Vagina (tissue), 2 donors: ENCODE measurements at regions not wholly inside any gene's neighbourhood (a gene's known extent, or its start where the extent isn't known, plus 50 kb on each side); places are given as distances from the start of the nearest gene placed in this dataset.

Experiments used
- POLR2A ChIP-seq, 2 donors: fragments of 450-650 bp; IDR thresholded peaks; one replicate each; pipeline ENCODE4 v1.6.1; 2017; ENCODE audit warnings: antibody characterized with exemption in 2 of 2, mild to moderate bottlenecking in 2 of 2, moderate library complexity in 2 of 2
- TF ChIP-seq, protein P1 (sequence below), 3 experiments: fragments of 450-650 bp in 2 of 3; fragments of 200-600 bp in 1 of 3; sonication (generic) in 1 of 3; IDR thresholded peaks; one replicate each; pipeline ENCODE4 v1.5.1; 2017 to 2019; ENCODE audit warnings: antibody characterized with exemption in 3 of 3, mild to moderate bottlenecking in 2 of 3, moderate library complexity in 2 of 3

DNA sequence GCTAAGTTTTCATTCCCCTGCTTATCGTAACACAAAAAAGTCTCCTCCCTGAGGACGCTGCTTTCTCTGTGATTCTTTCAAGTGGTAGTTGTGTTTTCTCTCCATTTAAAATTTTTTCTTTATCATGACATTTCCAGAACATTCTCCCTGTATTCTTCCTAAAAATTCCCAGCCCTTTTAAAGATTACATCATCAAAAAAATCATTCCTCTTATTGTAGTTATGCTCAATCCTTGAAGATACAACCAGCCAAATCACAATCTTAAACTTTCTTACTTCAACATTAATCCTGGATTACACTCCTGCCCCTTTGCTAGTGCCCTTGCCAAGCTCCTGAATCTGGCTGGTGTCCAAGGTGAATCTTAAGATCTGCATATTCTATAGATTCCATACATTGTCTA is 163.7 kb upstream of the CBLB start:
- TF ChIP-seq, protein P1, sequence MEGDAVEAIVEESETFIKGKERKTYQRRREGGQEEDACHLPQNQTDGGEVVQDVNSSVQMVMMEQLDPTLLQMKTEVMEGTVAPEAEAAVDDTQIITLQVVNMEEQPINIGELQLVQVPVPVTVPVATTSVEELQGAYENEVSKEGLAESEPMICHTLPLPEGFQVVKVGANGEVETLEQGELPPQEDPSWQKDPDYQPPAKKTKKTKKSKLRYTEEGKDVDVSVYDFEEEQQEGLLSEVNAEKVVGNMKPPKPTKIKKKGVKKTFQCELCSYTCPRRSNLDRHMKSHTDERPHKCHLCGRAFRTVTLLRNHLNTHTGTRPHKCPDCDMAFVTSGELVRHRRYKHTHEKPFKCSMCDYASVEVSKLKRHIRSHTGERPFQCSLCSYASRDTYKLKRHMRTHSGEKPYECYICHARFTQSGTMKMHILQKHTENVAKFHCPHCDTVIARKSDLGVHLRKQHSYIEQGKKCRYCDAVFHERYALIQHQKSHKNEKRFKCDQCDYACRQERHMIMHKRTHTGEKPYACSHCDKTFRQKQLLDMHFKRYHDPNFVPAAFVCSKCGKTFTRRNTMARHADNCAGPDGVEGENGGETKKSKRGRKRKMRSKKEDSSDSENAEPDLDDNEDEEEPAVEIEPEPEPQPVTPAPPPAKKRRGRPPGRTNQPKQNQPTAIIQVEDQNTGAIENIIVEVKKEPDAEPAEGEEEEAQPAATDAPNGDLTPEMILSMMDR (IDR thresholded peaks at IDR 0.05), result no peak
- no peak for TF ChIP-seq POLR2A (IDR thresholded peaks at IDR 0.05)
